ENCODE measurements at regions not wholly inside any gene's neighbourhood (a gene's known extent, or its start where the extent isn't known, plus 50 kb on each side); places are given as distances from the start of the nearest gene placed in this dataset.

DNA sequence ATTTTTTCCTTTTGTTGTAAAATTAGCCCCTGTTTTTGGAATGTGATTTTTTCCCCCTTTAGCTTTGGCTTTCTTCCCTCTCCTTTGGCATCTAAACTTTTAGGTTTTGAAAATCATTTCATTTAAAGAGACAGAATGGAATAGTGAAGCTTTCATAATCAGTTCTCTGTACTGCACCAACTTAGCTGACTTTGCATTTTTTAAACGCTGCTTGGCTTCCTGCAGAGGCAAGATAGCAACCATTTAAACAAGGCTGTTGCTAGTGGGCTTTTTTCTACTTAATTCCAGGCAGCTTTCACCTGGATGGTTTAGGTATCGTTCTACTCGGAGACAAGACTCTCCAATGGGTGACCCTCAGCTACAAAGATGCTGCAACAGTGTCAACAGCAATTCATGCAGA lies 267.9 kb upstream of the PKDCC start:
- DNase-seq (ENCODE audit: low read depth) = no peak

DNA sequence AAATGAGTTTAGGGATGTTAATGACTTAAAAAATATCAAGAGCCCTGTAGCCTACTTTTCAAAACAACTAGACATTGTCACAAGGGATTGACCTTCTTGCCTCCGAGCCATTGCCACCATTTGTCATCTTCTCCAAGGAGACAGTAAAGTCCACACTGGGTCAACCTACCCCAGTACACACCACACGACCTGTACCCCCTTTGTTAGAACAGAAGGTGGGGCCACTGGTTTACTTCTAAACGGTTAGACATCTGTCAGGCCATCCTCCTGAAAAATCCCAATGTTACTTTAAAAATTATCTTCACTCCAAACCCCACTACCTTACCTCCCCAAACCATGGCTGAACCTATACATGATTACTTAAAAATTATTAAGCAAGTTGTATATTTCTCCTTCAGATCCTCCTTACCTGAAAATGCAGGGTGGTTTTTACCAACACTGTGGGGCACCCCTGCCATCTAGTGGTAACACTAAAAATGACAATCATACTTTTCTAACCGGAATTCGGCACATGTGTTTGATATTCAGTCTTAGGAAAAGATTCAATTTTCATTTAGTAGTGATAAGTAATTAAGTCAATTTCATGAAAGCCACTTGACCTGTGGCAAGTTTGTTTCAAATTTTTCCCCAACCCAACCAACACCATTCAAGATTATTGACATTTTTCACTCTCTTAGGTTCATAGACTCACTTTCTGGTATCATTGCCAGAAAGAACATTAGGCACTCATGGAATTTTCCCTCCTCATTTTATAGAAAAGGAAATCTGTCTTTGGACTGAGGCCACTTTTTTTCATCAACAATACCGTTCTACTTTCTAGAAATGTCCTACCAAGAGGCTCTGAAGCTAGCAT lies 265.3 kb upstream of the PKDCC start:
- peak; percentile 41 for DNase-seq (ENCODE audit: low read depth)

DNA sequence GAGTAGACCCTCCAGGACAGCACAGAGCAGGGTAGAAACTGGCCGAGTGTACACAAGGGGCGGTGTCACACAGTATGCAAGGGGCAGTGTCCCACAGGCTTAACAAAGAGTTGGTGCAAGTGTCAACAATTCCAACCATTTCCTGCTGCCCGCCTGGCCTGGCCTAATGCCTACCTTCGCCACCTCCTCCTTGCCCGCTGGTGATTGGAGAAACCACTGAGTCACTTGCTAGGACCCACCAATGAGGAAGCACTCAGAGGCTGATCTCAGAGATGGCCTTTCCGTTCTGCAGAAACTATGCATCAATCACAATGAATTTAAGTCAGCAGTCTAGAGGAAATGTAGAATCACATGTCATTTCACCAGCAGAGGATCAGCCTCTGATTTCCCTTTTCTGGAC lies 263.3 kb upstream of the PKDCC start:
- peak; percentile 23 for DNase-seq (ENCODE audit: low read depth)

DNA sequence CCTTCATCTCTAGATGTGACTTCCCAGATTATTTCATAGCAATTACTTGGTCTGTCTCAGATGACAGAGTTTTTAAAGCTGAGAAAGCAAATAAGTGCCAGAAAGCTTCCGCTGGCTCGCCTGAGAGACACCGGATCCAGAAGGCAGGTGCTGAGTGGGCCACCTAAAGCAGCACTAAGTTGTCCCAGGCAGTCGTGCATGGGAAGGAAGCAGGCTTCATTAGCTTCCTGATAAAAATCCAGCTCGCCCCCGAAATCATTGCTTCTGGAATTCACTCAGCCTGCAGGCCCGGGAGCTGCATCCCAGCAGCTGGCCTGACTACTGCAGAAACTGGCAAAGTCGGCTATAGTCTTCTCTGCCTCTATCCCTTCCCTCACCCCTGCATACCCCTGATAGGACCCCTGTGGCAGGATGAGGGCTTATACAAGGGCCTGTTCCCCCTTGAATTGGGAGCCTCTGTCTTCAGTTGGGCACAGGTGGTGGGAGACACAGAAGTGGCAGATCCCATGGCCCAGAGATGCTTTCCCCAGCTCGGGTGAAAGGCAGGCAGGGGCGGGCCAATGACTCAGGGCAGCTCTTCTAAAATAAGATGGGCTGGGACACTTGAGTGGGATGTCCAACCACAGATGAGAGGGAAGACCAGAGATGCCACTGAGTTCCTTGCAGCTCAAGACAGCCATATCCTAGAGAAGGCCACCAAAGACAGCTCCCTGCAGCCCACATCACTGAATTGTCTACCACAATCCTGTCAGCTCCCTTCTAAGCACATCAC lies 262.4 kb upstream of the PKDCC start:
- DNase-seq (ENCODE audit: low read depth) = no peak

DNA sequence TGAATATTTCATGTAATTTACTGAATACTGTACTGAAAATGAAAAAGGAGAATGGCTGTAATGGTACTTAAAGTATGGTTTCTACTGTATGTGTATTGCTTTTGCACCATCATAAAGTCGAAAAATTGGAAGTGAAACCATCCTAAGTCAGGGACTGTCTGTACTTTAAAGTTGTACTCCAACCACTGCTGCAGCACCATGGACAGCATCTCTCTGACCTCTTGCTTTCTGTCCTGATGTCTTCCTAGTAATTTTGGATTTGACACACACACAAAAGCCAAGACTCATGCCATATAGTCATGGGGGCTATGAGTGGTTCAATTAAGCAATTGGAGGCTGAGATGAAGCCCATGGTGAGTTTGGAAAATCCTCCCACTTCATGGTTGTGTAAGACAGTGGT lies 256.3 kb upstream of the PKDCC start:
- DNase-seq (ENCODE audit: low read depth) = peak; percentile 52

DNA sequence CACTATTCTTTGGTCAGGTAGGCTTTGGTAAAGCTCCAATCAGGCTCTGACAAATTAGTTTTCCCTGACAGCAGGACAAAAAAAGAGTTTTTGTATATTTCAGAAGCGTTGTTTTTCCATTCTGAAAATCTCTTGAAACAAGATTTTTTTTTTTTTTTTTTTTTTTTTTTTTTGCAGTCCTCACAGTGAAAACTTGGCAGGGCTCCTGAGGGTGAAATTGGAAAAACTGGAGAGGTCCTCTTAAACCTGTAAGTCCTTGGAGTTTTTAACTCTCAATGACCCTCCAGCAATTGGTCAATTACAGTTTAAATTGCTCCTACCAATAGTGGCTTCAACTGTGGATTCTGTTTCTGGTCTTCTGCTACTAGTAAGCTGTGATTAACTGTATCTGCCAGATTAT lies 244.5 kb upstream of the PKDCC start:
- no peak for DNase-seq (ENCODE audit: low read depth)

DNA sequence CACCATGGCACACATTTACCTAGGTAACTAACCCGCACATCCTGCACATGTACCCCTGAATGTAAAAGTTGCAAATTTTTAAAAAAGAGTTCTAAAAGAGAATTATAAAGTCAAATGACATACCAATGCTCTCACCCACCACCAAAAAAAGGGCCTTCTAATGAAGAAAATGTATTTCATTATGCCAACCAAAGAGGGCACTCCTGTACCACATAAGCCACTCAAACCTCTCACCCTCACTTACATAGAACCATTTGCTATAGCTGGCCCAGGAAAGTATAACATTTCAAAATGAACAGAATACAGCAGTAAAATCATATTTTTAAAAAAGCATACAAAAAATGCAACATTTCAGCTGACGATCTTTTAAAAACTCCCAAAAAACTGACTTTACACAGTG lies 241.5 kb upstream of the PKDCC start:
- no peak for DNase-seq (ENCODE audit: low read depth)

DNA sequence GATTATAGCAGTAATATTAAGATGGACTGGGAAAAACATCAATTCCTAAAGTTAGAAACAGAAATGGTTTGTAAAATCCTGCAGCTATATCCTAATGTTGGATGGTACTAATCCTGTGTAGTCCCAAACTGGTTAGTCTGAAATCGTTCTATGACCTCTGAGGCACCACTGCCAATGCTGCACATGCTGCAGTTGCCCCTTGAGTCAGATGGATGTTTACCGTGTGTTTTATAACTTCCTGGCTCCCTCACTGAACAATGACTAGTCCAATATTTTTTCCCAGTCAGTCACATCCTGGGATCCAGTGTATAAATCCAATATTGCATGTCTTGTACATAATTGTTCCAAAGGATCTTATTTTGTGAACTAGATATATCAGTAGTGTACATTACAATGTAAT lies 226.7 kb upstream of the PKDCC start:
- DNase-seq (ENCODE audit: low read depth) = no peak

DNA sequence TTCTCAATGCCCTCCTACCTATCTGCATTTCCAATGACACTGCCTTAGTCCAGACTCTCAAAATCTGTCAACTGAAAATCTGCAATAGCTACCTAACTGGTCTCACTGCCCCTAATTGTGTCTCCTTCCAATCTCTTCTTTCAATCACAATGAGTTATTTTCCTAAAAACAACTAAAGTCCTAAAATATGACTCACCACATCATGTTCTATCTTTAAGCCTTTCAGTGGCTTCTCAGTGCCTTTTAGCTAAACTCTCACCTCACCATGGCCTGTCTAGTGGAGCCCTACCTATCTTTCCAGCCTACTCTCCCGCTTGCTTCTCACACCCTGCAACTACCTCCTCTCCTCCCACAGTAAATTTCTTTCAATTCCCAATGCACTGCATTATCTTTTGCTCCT lies 220.9 kb upstream of the PKDCC start:
- no peak for DNase-seq (ENCODE audit: low read depth)

DNA sequence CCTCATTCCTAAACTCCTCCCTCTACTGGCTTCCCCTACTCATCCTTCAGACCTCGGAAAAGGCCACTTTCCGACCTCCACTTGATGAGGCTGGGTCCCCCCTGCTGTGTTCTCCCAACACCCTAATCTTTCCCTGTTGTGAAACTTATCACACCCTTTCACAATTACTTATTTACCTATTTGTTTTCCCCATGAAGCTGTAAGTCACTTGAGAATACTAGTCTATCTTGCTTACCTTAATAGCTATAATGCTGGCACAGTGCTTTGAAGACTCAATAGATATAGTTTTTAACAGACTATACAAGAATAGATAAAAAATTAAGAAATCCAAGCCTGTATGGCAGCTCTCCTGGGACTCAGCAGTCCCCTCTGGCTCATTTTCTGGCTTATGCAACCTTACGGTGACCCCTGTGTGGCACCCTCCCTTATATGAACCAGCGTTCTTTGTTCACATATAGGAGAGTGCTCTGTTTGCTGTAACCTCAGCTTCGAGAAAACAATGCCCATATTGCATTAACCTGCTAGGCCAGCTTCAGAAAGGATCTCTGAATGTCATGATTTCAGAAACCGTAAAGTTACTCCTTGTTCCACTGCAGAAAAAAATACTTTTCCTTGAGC lies 220.4 kb upstream of the PKDCC start:
- DNase-seq (ENCODE audit: low read depth) = no peak

DNA sequence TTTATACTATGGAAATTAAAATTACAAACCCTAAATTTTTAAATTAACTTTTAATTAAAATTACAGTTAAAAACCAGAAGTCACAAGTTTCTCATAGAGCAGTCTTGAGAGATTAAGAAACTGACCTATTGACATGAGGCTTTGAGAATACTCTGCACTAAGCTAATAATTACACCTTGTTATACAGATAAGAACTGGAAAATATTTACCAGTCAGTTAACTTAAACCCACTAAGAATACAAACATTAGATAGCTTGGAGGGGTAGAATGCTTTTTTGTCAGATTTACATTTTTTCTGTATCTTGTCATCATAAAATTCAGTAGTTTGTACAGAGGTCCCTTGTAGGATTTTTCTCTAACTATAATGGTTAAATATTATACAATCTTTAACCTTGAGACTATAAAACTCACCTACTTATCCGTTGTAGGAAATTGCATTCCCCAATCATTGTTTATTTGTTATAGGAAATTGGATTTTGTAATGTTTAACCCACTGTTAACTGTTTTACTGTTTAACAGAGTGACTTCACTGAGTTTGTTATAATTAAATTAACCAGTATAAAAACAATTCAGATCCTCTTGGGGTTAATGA lies 219.7 kb upstream of the PKDCC start:
- no peak for DNase-seq (ENCODE audit: low read depth)

DNA sequence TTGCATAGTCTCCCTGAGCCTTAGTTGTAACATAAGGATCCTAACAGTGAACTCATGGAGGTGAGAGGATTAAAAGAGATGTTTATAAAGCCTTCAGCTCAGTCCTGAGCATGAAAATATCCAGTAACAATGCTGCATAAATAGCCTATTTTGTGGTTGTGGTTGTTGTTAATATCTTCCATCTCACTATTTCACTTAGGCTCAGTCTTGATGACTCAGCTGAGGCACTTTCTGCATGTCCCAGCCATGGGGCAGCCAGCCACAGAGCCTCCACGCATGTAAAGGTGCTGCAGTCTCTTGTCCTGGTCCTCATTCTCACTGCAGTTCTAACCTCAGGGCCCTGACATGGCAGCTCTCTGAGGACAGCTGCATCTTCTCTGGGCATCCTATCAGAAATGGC lies 218.8 kb upstream of the PKDCC start:
- no peak for DNase-seq (ENCODE audit: low read depth)

DNA sequence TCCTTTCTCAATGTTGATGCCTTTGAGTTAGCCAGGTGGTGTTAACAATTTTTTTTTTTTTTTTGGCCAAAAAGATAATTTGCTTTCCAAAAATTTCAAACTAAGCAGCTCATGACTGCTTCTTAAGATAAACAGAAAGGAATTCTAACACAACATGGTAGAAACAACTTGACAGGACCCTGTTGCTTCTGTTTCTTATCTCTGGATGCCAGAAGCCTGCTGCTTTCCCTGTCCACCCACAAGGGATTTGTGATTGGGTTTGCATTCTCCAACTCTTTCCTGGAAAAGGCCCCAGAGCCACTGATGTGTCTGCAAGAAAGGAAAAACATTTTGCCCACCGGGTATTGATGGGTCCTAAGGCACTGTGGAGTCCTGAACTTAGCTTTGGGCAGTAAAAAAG lies 217.2 kb upstream of the PKDCC start:
- no peak for DNase-seq (ENCODE audit: low read depth)

DNA sequence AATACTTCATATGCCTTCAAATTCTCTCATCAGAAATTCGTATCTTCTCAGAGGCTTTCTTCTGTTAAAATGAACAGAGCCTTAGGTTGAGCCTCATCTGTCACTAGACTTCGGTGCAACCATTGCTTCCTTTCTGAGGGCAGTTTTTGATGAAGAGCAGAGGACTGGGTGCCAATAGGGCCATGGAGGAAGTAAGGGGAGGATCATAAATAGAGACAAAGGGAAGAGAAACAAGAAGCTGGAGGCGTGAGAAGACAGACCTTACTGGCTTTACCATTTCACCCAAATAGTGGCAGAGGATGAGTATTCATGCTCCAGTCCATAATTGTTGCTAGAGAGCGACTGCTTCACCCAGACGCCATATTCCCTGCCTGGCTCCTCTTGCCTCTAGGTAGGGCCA lies 215.6 kb upstream of the PKDCC start:
- no peak for DNase-seq (ENCODE audit: low read depth)

DNA sequence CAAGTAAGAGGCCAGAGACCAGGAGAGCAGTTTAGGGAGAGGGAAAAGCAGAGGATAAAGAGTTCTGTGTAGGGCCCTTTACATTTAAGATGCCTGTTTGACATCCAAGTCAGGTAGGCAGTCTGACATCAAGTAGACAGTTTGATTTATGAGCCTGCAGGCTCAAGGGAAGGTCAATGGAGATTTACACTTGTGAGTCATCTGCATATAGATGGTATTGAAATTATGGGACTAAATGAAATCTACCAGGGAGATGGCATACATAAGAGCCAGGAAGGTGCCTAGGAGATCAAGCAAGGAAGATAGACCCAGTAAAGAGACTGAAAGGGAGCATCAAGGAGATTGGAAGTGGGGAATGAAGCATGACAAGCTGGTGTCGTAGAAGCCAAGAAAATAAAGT lies 212.4 kb upstream of the PKDCC start:
- DNase-seq (ENCODE audit: low read depth) = no peak

DNA sequence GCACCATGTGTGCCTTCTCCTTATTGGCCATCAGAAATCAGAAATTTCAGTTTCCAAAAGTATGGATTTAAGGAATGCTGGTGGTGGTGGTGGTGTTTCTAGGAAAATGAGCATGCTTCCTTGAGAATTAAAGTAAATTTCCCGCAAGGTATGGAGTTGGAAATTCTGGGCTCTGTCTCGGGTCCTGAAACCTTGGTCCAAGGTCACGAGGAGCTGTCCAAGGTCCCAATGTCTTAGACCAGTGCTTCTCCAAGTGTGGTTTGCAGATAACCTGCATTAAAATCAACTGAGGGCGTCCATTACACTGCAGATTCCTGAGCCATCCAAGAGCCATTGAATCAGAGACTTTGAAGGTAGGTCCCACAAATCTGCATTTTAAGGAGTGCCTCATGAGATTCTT lies 210.9 kb upstream of the PKDCC start:
- peak; percentile 59 for DNase-seq (ENCODE audit: low read depth)

DNA sequence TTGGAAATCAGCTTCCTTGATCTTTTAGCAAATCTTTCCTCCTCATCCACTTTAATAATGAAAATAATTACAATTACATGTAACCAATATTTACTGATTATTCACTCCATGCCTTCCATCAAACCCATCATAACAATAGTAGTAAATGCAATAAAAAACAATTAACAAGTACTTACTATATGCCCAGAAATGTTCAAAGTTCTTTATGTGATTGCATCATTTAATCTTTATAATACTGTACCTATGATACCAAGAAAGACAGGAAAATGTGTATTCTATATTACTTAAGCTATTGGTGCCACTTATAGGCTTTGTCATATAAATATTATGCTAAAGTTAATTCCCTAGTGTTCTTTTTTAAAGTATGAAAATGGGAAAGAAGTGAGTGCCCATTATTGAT lies 210.2 kb upstream of the PKDCC start:
- no peak for DNase-seq (ENCODE audit: low read depth)

DNA sequence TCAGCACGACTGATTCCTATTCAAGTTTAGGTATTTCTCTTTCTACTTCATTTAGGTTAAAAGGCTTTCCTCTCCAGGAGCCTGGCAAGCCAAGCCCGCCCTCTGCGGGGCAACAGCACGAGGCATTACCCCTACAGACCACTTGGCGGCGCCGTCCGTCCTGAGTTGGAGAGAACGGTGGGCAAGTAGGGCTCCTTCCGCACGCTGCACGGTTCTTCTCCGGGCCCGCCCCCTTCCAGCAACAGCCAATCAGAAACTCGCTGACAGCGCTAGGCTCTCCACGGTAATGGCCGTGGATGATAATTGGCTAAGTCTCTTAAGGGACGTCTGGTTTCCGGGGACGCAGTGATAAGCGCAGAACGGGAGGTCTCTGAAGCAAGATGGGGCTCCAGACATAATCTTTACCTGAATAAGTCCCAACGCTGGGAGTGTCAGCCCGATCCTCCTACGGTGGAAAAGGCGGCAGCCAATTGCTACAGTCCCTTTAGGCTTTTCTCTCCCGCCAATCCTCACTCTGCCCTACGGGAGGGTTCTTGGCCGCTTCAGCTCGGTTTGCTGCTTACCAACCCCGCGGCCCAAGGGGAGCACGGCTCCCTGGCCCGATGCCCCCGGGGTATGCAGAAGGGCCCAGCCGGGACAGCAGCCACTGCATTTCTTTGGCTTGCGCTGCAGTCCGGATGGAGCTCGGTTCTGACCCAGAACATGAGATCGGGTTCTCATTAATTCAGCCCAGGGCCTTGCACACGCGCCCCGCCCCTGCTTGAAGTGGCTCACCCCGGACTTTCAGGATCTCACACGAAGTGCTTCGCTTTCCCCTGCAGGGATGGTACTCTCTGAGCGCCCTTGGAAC lies 206.9 kb upstream of the PKDCC start:
- DNase-seq (ENCODE audit: low read depth) = peak; percentile 96

DNA sequence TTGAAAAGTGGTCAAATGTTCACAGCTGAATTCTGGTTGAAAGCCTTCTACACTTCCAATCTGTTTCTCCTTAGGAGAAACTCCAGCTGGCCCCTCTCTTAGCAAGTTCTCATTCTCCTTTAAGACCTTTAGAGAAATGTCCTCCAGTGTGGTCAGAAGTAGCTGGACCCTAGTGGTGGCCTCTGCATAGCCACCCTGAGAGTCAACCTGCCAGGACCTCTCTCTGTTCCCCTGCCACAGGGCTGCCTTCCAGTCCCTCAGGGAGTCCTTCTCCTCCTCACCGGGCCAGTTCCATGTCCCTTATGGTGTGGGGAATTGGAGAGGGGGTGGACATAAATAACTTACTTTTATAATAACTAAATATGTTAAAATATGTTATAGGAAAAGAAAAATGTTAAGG lies 200.9 kb upstream of the PKDCC start:
- DNase-seq (ENCODE audit: low read depth) = no peak

DNA sequence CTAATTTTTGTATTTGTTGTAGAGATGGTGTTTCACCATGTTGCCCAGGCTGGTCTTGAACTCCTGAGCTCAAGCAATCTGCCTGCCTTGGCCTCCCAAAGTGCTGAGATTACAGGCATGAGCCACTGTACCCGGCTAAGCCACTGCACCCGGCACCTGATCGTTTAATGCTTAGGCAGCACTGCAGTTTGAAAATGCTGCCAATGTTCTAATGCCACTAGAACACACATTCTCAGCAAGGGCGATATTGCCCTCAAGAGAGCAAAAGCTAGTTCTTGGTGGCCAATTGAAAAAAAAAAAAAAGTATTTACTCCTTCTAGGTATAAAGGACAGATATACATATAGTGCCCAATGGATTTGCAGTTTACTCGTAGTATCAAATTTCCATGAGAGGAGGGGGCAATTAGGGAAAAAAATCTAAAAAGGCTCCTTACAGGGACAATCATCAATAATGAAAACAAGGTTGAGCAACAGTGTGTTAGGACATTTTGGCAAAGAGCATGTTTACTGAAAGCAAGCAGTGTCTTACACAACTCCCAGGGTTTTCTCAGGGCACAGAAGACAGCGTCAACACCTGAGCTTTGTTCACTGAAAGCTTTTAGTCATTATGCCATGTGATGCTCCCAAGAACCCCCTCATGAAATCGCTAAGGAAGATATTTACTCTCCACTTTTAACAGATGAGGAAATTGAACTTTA lies 199.9 kb upstream of the PKDCC start:
- DNase-seq (ENCODE audit: low read depth) = no peak

DNA sequence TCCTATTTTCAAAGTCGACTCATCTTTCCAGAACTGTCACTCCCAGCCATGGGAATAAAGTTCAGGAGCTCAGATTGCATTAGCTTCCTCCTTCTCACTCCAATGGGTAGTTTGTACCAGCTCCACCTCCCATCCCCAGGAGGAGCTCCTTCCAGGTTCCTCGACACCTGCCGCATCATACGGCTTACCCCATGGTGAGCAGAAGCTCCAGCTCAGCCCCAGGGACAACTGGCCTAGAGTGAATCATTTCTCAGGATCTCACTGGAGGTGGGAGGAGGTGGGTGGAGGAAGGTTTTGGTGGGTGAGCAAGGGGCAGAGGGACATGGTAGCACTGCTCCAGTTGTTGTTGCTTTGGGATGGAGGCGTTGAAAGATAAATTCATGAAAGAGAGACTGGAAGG lies 196.3 kb upstream of the PKDCC start:
- no peak for DNase-seq (ENCODE audit: low read depth)

Data from EH (cell line).